Upper lobe of left lung (tissue), 6 donors: ENCODE measurements at regions not wholly inside any gene's neighbourhood (a gene's known extent, or its start where the extent isn't known, plus 50 kb on each side); places are given as distances from the start of the nearest gene placed in this dataset.

Source experiments
- ATAC-seq, 2 donors: fragments of 200-7000 bp; cut with Tn5 transposase; one replicate each; pipeline ENCODE4 v1.9.1; 2022; ENCODE audit warnings: mild to moderate bottlenecking in 2 of 2, moderate library complexity in 2 of 2; ENCODE audit not compliant: low FRiP score in 2 of 2
- DNase-seq, 2 donors: peaks; one replicate each; pipeline ENCODE4 v3.0.0-alpha.2; 2019 to 2020
- H3K27ac ChIP-seq, 4 donors: fragments of 200-600 bp; sonication (generic); one replicate each; pipeline ENCODE4 v1.5.1; 2016 to 2019
- H3K27me3 ChIP-seq, 4 donors: fragments of 200-600 bp; sonication (generic); one replicate each; pipeline ENCODE4 v1.5.1; 2017 to 2019
- H3K36me3 ChIP-seq, 4 donors: fragments of 200-600 bp; sonication (generic); one replicate each; pipeline ENCODE4 v1.5.1; 2016 to 2019
- H3K4me1 ChIP-seq, 4 donors: fragments of 200-600 bp; sonication (generic); one replicate each; pipeline ENCODE4 v1.5.1; 2018 to 2019
- H3K4me3 ChIP-seq, 4 donors: fragments of 200-600 bp; sonication (generic); one replicate each; pipeline ENCODE4 v1.5.1; 2017 to 2019; ENCODE audit warnings: mild to moderate bottlenecking in 2 of 4, moderate library complexity in 1 of 4
- H3K9me3 ChIP-seq, 4 donors: fragments of 200-600 bp; sonication (generic); one replicate each; pipeline ENCODE4 v1.5.1; 2018 to 2019
- EP300 ChIP-seq, 4 donors: sonication (generic); formaldehyde crosslinking; IDR thresholded peaks; one replicate each; pipeline ENCODE4 v1.5.1; 2017; ENCODE audit warnings: antibody characterized with exemption in 4 of 4, control low read depth in 2 of 4
- POLR2A ChIP-seq, 4 donors: fragments of 450-650 bp; IDR thresholded peaks; one replicate each; pipeline ENCODE4 v1.5.1; 2016 to 2017; ENCODE audit warnings: antibody characterized with exemption in 4 of 4, mild to moderate bottlenecking in 2 of 4
- POLR2AphosphoS5 ChIP-seq, 2 donors: sonication (generic); formaldehyde crosslinking; IDR thresholded peaks; one replicate each; pipeline ENCODE4 v1.5.1; 2017; ENCODE audit warnings: antibody characterized with exemption in 2 of 2
- WGBS, 2 donors: methylation state at CpG; one replicate each; pipeline ENCODE4 v1.1.5; 2017 to 2018; 5-methylcytosine and 5-hydroxymethylcytosine counted together
- TF ChIP-seq, protein P1 (sequence below), 6 experiments: fragments of 450-650 bp in 4 of 6; fragments of 200-600 bp in 2 of 6; sonication (generic) in 2 of 6; IDR thresholded peaks; one replicate each; pipeline ENCODE4 v1.5.1; 2016 to 2019; ENCODE audit warnings: antibody characterized with exemption in 6 of 6
- donor health status: DM: no; HTN: no; CAD: no; lungs with moderate emphysema.
- donor health status: DM: no; HTN: yes; CAD: no; lungs with severe emphysema.

DNA sequence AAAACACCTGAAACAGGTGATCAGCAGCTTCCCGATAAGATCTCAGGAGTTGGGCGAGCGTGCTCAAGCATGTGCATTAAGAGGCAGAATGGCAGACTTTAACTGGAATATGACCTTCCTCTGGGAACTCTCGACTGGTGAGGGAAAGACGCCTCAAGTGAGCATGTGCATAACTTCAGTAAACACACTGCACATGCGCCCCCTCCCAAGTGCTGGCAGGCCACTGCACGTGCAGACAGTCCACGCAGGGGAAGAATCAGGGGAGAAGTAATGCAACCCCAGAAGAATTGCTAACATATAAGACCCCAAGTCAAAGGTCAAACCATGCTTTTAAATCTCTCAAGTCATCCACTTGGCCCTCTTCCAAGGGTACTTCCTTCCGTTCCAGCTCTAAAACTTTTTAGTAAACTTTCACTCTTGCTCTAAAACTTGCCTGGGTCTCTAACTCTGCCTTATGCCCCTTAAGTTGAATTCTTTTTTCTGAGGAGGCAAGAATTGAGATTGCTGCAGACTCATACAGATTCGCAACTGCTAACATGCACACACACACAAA, 541.0 kb downstream of the TNS3 start:
- Histone ChIP-seq H3K27ac (no peak overlapping the region), H3K4me3 (no peak overlapping the region), H3K9me3 (no peaks in the 10 kb centered on the region), H3K36me3 (no peaks in the 10 kb centered on the region), H3K4me1 (peaks cover 17 to 26% (median 25%) of the 10 kb centered on the region in 4 donors), H3K27me3 (no peaks in the 10 kb centered on the region)
- WGBS, 2 donors, result 69 to 82% methylated on average over 10 of the region's 10 CpGs
- no peak for ATAC-seq
- TF ChIP-seq, protein P1, sequence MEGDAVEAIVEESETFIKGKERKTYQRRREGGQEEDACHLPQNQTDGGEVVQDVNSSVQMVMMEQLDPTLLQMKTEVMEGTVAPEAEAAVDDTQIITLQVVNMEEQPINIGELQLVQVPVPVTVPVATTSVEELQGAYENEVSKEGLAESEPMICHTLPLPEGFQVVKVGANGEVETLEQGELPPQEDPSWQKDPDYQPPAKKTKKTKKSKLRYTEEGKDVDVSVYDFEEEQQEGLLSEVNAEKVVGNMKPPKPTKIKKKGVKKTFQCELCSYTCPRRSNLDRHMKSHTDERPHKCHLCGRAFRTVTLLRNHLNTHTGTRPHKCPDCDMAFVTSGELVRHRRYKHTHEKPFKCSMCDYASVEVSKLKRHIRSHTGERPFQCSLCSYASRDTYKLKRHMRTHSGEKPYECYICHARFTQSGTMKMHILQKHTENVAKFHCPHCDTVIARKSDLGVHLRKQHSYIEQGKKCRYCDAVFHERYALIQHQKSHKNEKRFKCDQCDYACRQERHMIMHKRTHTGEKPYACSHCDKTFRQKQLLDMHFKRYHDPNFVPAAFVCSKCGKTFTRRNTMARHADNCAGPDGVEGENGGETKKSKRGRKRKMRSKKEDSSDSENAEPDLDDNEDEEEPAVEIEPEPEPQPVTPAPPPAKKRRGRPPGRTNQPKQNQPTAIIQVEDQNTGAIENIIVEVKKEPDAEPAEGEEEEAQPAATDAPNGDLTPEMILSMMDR (IDR thresholded peaks at IDR 0.05), result no peak
- no peak for TF ChIP-seq EP300 (IDR thresholded peaks at IDR 0.05)
- no peak for TF ChIP-seq POLR2AphosphoS5 (IDR thresholded peaks at IDR 0.05)
- no peak for TF ChIP-seq POLR2A (IDR thresholded peaks at IDR 0.05)
- no peak for DNase-seq

DNA sequence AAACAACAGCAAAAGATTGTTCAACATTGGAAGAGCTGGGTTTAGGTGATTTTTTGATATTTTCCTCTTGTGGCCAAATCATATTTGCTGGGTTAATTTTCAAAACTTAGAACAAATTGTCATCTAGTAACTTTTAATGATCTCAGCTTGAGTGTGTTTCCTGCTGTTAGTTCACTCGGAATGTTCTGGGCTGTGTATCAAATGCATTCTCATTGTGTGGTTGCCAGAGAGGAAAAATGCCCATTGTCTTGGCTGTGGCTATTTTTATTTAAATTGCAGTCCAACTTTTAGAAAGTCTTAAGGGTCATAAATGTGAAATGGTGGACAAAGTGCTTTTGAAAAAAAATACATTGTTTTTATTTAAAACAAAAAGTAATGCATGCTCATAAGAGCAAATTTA, 542.0 kb downstream of the TNS3 start:
- no peak for ATAC-seq
- peaks cover 17 to 25% (median 22%) of the 10 kb centered on the region in 4 donors for H3K4me1 ChIP-seq
- peak overlapping the region in 3 of 4 donors; percentile 66 to 81 (median 68) for H3K27ac ChIP-seq
- no peak overlapping the region for H3K4me3 ChIP-seq
- H3K36me3 ChIP-seq, result no peaks in the 10 kb centered on the region
- no peaks in the 10 kb centered on the region for H3K27me3 ChIP-seq
- no peak for DNase-seq
- 19 to 39% methylated on average over 1 of the region's 1 CpG for WGBS, 2 donors
- TF ChIP-seq EP300 (IDR thresholded peaks at IDR 0.05) (no peak), POLR2A (IDR thresholded peaks at IDR 0.05) (no peak), POLR2AphosphoS5 (IDR thresholded peaks at IDR 0.05) (no peak)
- TF ChIP-seq, protein P1 (IDR thresholded peaks at IDR 0.05), result no peak
- H3K9me3 ChIP-seq, result no peaks in the 10 kb centered on the region

DNA sequence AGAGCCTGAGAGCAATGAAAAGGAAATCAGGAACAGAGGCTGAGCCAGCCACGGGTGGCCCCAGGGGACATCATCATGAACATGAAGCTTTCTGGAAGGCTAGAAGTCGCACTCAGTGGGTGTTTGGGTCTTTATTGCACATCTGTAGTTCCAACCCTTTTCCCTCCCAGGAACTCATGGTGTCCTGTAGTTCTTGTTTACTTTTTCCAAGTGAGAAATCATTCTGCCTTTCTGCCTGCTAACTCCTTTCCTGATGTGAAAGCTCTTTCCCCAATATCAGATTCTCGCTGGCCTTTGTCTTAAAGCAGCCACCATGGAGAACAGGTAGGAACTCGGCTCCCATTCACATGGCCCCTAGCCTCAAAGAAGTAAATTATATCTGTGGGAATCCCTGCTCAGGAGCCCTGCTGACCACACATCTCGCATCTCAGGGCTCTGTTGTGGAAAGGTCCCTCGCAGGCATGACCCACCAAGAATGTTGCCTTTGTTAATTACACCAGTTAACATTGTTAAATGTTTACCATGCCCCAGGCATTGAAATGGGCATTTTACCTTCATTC, 542.7 kb downstream of the TNS3 start:
- DNase-seq (no peak), ATAC-seq (no peak)
- no peaks in the 10 kb centered on the region for H3K36me3 ChIP-seq
- no peaks in the 10 kb centered on the region for H3K9me3 ChIP-seq
- WGBS, 2 donors, result 71 to 80% methylated on average over 6 of the region's 6 CpGs
- no peaks in the 10 kb centered on the region for H3K27me3 ChIP-seq
- H3K4me1 ChIP-seq, result peaks cover 15 to 25% (median 19%) of the 10 kb centered on the region in 4 donors
- H3K27ac ChIP-seq, result peak overlapping the region in 3 of 4 donors; percentile 66 to 81 (median 68)
- no peak overlapping the region for H3K4me3 ChIP-seq
- TF ChIP-seq, protein P1 (IDR thresholded peaks at IDR 0.05), result no peak

DNA sequence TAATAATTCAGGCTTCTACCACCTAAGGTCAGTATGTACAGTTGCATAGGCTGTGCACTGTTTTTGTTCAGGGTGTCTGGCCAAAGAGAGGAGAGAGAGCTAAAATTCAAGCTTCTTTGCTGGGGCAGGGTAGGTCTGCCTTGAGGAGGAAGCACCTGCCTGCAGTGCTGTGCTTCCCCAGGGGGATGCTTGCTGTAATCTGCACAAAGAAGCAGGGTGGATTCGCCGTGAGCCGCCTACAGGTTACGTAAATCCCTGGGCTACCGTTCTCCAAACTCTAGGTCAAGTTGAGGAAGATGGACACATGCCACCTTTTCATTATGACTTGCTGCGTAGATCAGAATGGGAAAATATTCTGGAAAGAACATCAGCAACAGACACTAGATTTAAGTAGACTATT, 543.3 kb downstream of the TNS3 start:
- no peak overlapping the region for H3K4me3 ChIP-seq
- no peaks in the 10 kb centered on the region for H3K9me3 ChIP-seq
- H3K36me3 ChIP-seq, result no peaks in the 10 kb centered on the region
- no peaks in the 10 kb centered on the region for H3K27me3 ChIP-seq
- no peak for ATAC-seq
- H3K27ac ChIP-seq, result peak overlapping the region in 2 of 4 donors; percentile 68 to 81
- H3K4me1 ChIP-seq, result peaks cover 15 to 25% (median 19%) of the 10 kb centered on the region in 4 donors
- TF ChIP-seq EP300 (IDR thresholded peaks at IDR 0.05), result no peak
- no peak for TF ChIP-seq POLR2AphosphoS5 (IDR thresholded peaks at IDR 0.05)
- TF ChIP-seq, protein P1 (IDR thresholded peaks at IDR 0.05), result no peak
- no peak for TF ChIP-seq POLR2A (IDR thresholded peaks at IDR 0.05)
- no peak for DNase-seq
- WGBS, 2 donors, result 84 to 94% methylated on average over 6 of the region's 6 CpGs

DNA sequence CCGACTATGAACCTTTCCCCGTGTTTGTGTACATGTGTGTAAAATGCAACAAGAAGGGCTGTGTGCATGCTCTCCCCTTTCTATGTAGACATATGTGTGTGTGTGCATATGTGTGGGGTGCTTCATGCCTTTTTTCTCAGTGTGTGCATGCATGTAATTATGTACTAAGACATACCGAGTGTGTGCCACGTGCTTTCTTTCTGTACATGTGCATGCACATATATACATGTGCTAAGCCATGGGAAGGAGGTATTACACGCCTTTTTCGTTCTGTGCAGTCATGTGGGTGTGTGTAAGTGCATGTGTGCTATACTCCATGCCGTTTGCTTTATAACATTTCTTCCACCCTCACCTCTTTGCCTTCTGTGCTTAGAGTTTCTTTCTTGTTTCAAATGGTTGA, 544.3 kb downstream of the TNS3 start:
- DNase-seq (no peak), ATAC-seq (no peak)
- H3K4me1 ChIP-seq, result peaks cover 15 to 25% (median 19%) of the 10 kb centered on the region in 4 donors
- H3K27ac ChIP-seq, result no peak overlapping the region
- H3K27me3 ChIP-seq, result no peaks in the 10 kb centered on the region
- no peak overlapping the region for H3K4me3 ChIP-seq
- no peak for TF ChIP-seq POLR2AphosphoS5 (IDR thresholded peaks at IDR 0.05)
- no peaks in the 10 kb centered on the region for H3K36me3 ChIP-seq
- H3K9me3 ChIP-seq, result no peaks in the 10 kb centered on the region
- WGBS, 2 donors, result 88 to 89% methylated on average over 7 of the region's 7 CpGs
